Hematopoietic multipotent progenitor cell treated with erythropoietin and hydrocortisone succinate and interleukin-3 and kit ligand, for 15 days (in vitro differentiated cells): ENCODE measurements at regions not wholly inside any gene's neighbourhood (a gene's known extent, or its start where the extent isn't known, plus 50 kb on each side); places are given as distances from the start of the nearest gene placed in this dataset.

Source experiments
- DNase-seq: peaks from one replicate; pipeline ENCODE4 v3.0.0-alpha.2; 2015; ENCODE audit warnings: low spot score

- no peak for DNase-seq
Measured at GRCh38 chr19:32294871-32295438, 50.5 kb upstream of the ZNF507 start.
